Thyroid gland (tissue), 4 donors: ENCODE measurements at regions not wholly inside any gene's neighbourhood (a gene's known extent, or its start where the extent isn't known, plus 50 kb on each side); places are given as distances from the start of the nearest gene placed in this dataset.

Source experiments
- POLR2A ChIP-seq, 2 donors: fragments of 450-650 bp; IDR thresholded peaks; one replicate each; pipeline ENCODE4 v1.6.1; 2017; ENCODE audit warnings: antibody characterized with exemption in 2 of 2, mild to moderate bottlenecking in 2 of 2, moderate library complexity in 1 of 2
- TF ChIP-seq, protein P1 (sequence below), 6 experiments: fragments of 200-600 bp in 3 of 6; fragments of 450-650 bp in 3 of 6; sonication (generic) in 3 of 6; IDR thresholded peaks; one replicate each; pipeline ENCODE4 v1.5.1; 2016 to 2019; ENCODE audit warnings: antibody characterized with exemption in 6 of 6, mild to moderate bottlenecking in 2 of 6, inconsistent platforms in 1 of 6, moderate library complexity in 1 of 6

DNA sequence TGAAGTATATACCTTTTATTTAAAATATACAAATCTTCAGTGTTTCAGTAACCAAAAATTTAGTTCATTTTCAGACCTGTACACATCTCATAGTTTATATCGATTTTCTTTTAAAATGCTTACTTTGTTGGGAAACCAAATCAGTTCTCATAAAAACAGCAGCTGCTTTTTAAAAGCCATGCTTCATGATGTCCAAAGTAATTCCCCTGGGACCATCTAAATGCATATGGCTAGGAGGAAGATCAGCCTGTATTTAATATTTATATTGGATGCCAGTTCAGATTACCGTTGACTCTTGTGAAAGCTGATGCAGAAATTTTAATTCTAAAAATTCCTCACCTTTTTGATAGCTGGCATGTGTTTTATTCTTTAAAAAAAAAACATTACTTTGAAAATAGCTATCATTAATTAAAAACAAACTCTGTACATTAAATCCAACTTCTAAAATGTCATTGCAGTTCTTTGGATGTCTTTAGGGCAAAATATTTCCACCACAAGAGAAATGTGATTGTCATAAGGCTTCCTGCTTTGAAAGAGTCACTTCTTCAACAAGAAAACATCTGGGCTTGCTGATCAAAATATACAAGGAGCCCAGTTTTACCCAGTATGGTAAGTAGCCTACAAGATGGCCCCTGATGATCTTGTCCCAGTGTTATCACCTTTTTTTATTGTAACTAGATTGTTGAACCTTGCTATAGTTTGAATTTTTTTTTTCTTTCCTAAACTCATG, 1242.9 kb upstream of the CDH6 start:
- TF ChIP-seq POLR2A (IDR thresholded peaks at IDR 0.05) = no peak
- TF ChIP-seq, protein P1, sequence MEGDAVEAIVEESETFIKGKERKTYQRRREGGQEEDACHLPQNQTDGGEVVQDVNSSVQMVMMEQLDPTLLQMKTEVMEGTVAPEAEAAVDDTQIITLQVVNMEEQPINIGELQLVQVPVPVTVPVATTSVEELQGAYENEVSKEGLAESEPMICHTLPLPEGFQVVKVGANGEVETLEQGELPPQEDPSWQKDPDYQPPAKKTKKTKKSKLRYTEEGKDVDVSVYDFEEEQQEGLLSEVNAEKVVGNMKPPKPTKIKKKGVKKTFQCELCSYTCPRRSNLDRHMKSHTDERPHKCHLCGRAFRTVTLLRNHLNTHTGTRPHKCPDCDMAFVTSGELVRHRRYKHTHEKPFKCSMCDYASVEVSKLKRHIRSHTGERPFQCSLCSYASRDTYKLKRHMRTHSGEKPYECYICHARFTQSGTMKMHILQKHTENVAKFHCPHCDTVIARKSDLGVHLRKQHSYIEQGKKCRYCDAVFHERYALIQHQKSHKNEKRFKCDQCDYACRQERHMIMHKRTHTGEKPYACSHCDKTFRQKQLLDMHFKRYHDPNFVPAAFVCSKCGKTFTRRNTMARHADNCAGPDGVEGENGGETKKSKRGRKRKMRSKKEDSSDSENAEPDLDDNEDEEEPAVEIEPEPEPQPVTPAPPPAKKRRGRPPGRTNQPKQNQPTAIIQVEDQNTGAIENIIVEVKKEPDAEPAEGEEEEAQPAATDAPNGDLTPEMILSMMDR (IDR thresholded peaks at IDR 0.05) = no peak
